ENCODE measurements at regions not wholly inside any gene's neighbourhood (a gene's known extent, or its start where the extent isn't known, plus 50 kb on each side); places are given as distances from the start of the nearest gene placed in this dataset.

GRCh38 chr16:74030000-74030706, 266.5 kb upstream of the PSMD7 start:
- no peak for DNase-seq

- no peak for DNase-seq
These were observed 267.4 kb upstream of the PSMD7 start for GRCh38 chr16:74029115-74029792.

GRCh38 chr16:74026373-74027281, 270.0 kb upstream of the PSMD7 start:
- DNase-seq, result no peak

- no peak for DNase-seq
These were observed 271.7 kb upstream of the PSMD7 start for GRCh38 chr16:74024953-74025352.

GRCh38 chr16:74020095-74020670, 276.4 kb upstream of the PSMD7 start:
- no peak for DNase-seq

- no peak for DNase-seq
These were observed 277.0 kb upstream of the PSMD7 start for GRCh38 chr16:74019612-74020011.

GRCh38 chr16:74015953-74016352, 280.7 kb upstream of the PSMD7 start:
- DNase-seq, result no peak

GRCh38 chr16:73998707-73999106, 297.9 kb upstream of the PSMD7 start:
- DNase-seq, result no peak

- no peak for DNase-seq
These were observed 298.6 kb upstream of the PSMD7 start for GRCh38 chr16:73997971-73998370.

- no peak for DNase-seq
These were observed 299.3 kb upstream of the PSMD7 start for GRCh38 chr16:73997340-73997711.

- DNase-seq, result no peak
These were observed 299.8 kb upstream of the PSMD7 start for GRCh38 chr16:73996624-73997339.

- DNase-seq, result no peak
These were observed 302.7 kb upstream of the PSMD7 start for GRCh38 chr16:73993878-73994277.

- DNase-seq, result no peak
These were observed 318.2 kb upstream of the PSMD7 start for GRCh38 chr16:73978407-73978784.

GRCh38 chr16:73976644-73977043, 320.0 kb upstream of the PSMD7 start:
- no peak for DNase-seq

- no peak for DNase-seq
These were observed 323.4 kb upstream of the PSMD7 start for GRCh38 chr16:73973174-73973573.

- DNase-seq, result no peak
These were observed 329.8 kb upstream of the PSMD7 start for GRCh38 chr16:73966851-73967250.

- DNase-seq, result no peak
These were observed 331.0 kb upstream of the PSMD7 start for GRCh38 chr16:73965591-73965990.

GRCh38 chr16:73956587-73957494, 339.8 kb upstream of the PSMD7 start:
- DNase-seq, result peak; percentile 75

GRCh38 chr16:73955702-73956101, 340.9 kb upstream of the PSMD7 start:
- no peak for DNase-seq

GRCh38 chr16:73955255-73955654, 341.4 kb upstream of the PSMD7 start:
- no peak for DNase-seq

- no peak for DNase-seq
These were observed 345.1 kb upstream of the PSMD7 start for GRCh38 chr16:73951481-73951880.

All from NCI-H1092 treated with DMSO at 0.1 percent for 48 hours (cell line).